Keratinocyte (primary cell): ENCODE measurements at regions not wholly inside any gene's neighbourhood (a gene's known extent, or its start where the extent isn't known, plus 50 kb on each side); places are given as distances from the start of the nearest gene placed in this dataset.

Source experiments
- DNase-seq: peaks from one replicate; pipeline ENCODE4 v3.0.0-alpha.2; 2011; ENCODE audit warnings: low read depth, missing footprints, low spot score
- FAIRE-seq: peaks from 2 replicates; lab custom pipeline; 2011; peaks lifted over from hg19 to GRCh38; lab: Jason Lieb, UNC
- H2AFZ ChIP-seq: 2 replicates; pipeline ENCODE4 v1.6.0; 2012; ENCODE audit warnings: low read length, control low read depth, inconsistent platforms; ENCODE audit not compliant: control insufficient read depth
- H3K27ac ChIP-seq: 2 replicates; pipeline ENCODE4 v1.5.1; 2011; ENCODE audit warnings: low read length; ENCODE audit not compliant: control insufficient read depth, insufficient read depth
- H3K27me3 ChIP-seq: 3 replicates; pipeline ENCODE4 v1.6.0; 2011; ENCODE audit warnings: low read length; ENCODE audit not compliant: control insufficient read depth, insufficient read depth; ENCODE audit errors: extremely low read depth
- H3K36me3 ChIP-seq, 2 experiments: 2 replicates in 1 of 2; 3 replicates in 1 of 2; pipeline ENCODE4 v1.5.1; 2011; ENCODE audit warnings: low read length in 2 of 2, mild to moderate bottlenecking in 1 of 2; ENCODE audit not compliant: control insufficient read depth in 2 of 2, insufficient read depth in 2 of 2; ENCODE audit errors: extremely low read depth in 1 of 2
- H3K4me1 ChIP-seq: 3 replicates; pipeline ENCODE4 v1.5.1; 2011; ENCODE audit warnings: low read length; ENCODE audit not compliant: control insufficient read depth, insufficient read depth; ENCODE audit errors: extremely low read depth
- H3K4me2 ChIP-seq: 3 replicates; pipeline ENCODE4 v1.6.0; 2011; ENCODE audit warnings: low read depth, low read length; ENCODE audit not compliant: control insufficient read depth, insufficient read depth; ENCODE audit errors: extremely low read depth
- H3K4me3 ChIP-seq, 3 experiments: fragments of 200-600 bp in 1 of 3; sonication (generic) in 1 of 3; 2 replicates in 2 of 3; 3 replicates in 1 of 3; pipeline ENCODE4 v1.5.1; 2011 to 2016; ENCODE audit warnings: low read length in 3 of 3, mild to moderate bottlenecking in 3 of 3, control low read depth in 2 of 3, inconsistent platforms in 1 of 3, low read depth in 1 of 3, mixed read lengths in 1 of 3, mixed run types in 1 of 3, moderate library complexity in 1 of 3; ENCODE audit not compliant: control insufficient read depth in 2 of 3, insufficient read depth in 2 of 3; ENCODE audit errors: extremely low read depth in 1 of 3
- H3K79me2 ChIP-seq: 2 replicates; pipeline ENCODE4 v1.6.0; 2012; ENCODE audit warnings: low read length; ENCODE audit not compliant: control insufficient read depth, insufficient read depth
- H3K9ac ChIP-seq: 3 replicates; pipeline ENCODE4 v1.6.0; 2011; ENCODE audit warnings: low read length; ENCODE audit not compliant: control insufficient read depth, insufficient read depth; ENCODE audit errors: extremely low read depth
- H3K9me1 ChIP-seq: 3 replicates; pipeline ENCODE4 v1.6.0; 2011; ENCODE audit warnings: low read length; ENCODE audit not compliant: control insufficient read depth, insufficient read depth; ENCODE audit errors: extremely low read depth
- H3K9me3 ChIP-seq: 2 replicates; pipeline ENCODE4 v1.5.1; 2012; ENCODE audit warnings: low read depth, low read length; ENCODE audit not compliant: control insufficient read depth
- H4K20me1 ChIP-seq: 3 replicates; pipeline ENCODE4 v1.6.0; 2011; ENCODE audit warnings: low read length; ENCODE audit not compliant: control insufficient read depth, insufficient read depth; ENCODE audit errors: extremely low read depth
- EZH2 ChIP-seq: IDR thresholded peaks from one replicate; pipeline ENCODE4 v1.6.1; 2012; ENCODE audit warnings: inconsistent platforms, mild to moderate bottlenecking, low read length, moderate library complexity
- dilution Hi-C: fragments of 300-500 bp; cut with MboI; formaldehyde crosslinking; loops from one replicate; pipeline ENCODE4 v1.7.0; 2020; ENCODE audit warnings: low sequenced_read_pairs; ENCODE audit not compliant: extremely low pct_ligation_motif_present
- TF ChIP-seq, protein P1 (sequence below), 3 experiments: IDR thresholded peaks in 1 of 3; conservative IDR thresholded peaks in 1 of 3; optimal IDR thresholded peaks in 1 of 3; 2 replicates in 2 of 3; 3 replicates in 1 of 3; pipeline versions ENCODE3 to v1.5.1; 2011; ENCODE audit warnings: low read length in 3 of 3, mild to moderate bottlenecking in 3 of 3, moderate library complexity in 2 of 3, control low read depth in 1 of 3, inconsistent platforms in 1 of 3; ENCODE audit not compliant: insufficient read depth in 2 of 3; ENCODE audit errors: extremely low read depth in 1 of 3

DNA sequence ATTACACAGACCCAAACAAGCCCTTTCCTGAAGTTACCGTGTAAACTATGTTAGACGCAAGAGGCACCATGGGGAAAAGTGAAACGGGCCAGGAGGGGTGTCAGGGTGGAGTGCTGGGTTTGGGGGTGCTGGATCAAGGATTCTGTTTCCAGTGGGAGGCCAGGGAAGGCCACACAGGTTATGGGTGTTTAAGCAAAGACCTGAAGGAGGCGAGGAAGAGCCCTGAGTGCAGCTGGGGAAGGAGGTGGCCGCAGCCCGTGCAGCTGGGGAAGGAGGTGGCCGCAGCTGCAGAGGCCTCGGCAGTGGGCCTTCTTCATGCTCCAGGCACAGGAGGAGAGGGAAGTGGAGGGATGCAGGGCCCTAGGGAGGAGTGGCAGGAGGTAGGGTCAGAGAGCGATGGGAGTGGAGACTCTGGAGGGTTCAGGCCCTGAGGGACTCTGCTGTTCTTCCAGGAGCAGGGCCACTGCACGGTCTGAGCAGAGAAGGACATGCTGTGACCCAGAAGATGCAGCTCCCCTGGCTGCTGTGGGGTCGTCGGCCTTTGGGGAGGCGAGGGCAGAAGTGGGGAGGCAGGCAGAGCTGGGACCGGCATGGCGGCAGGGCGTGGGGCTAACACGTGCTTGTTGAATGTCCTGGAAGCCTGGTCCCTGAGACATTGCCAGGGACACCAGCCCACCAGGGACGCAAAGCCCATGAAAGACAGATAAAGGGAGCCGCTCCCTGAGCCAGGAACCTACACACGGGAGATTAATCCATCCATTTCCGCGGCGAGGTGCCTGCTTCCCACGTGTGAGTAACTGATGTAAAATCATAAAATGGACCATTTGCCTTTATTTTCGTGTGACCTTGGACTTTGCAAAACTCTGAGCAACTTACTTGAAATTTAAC is 1049.1 kb downstream of the BRD1 start:
- dilution Hi-C loops: no loop called here
- no peaks in the 10 kb centered on the region for H3K79me2 ChIP-seq
- no peak for FAIRE-seq

DNA sequence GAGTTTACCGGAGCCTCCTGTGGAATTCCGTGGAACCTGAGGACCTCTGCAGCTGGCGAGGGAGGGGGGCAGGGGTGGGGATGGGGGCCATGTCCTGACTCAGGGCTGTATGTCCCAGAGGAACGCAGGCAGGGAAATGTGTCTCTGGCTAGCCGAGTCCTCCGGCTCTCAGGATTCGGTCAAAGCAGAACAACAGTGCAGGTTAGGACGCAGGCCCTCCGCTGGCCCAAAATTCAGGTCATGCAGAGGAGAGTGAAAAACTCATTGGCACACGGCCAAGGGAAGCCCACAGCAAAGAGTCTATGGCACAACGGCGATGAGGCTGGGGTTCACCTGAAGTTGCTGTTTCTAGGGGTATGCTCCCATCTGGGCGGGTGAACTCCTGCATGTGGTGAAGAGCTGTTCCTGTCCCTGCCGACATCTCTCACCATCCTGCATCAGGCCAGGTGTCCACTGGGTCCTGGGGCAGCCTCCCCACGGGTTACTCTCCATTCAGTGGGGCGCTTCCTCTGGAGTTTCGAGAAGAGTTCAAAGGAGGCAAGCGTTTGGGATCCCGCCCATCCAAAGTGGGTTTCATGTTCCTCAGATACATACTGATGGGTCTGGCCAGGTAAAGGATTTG is 1055.3 kb downstream of the BRD1 start:
- Histone ChIP-seq H3K9me1 (no peaks in the 10 kb centered on the region), H4K20me1 (no peaks in the 10 kb centered on the region), H3K27me3 (no peaks in the 10 kb centered on the region), H3K4me1 (no peaks in the 10 kb centered on the region), H3K27ac (no peak overlapping the region), H3K9me3 (peaks cover 1% of the 10 kb centered on the region), H3K4me3 (no peak overlapping the region), H2AFZ (no peak overlapping the region), H3K4me2 (no peak overlapping the region), H3K36me3 (no peaks in the 10 kb centered on the region), H3K9ac (no peak overlapping the region), H3K79me2 (no peaks in the 10 kb centered on the region)
- DNase-seq: no peak
- TF ChIP-seq, protein P1, sequence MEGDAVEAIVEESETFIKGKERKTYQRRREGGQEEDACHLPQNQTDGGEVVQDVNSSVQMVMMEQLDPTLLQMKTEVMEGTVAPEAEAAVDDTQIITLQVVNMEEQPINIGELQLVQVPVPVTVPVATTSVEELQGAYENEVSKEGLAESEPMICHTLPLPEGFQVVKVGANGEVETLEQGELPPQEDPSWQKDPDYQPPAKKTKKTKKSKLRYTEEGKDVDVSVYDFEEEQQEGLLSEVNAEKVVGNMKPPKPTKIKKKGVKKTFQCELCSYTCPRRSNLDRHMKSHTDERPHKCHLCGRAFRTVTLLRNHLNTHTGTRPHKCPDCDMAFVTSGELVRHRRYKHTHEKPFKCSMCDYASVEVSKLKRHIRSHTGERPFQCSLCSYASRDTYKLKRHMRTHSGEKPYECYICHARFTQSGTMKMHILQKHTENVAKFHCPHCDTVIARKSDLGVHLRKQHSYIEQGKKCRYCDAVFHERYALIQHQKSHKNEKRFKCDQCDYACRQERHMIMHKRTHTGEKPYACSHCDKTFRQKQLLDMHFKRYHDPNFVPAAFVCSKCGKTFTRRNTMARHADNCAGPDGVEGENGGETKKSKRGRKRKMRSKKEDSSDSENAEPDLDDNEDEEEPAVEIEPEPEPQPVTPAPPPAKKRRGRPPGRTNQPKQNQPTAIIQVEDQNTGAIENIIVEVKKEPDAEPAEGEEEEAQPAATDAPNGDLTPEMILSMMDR (optimal IDR thresholded peaks at IDR 0.05 in 1 of 3, IDR thresholded peaks at IDR 0.05 in 1 of 3, conservative IDR thresholded peaks at IDR 0.05 in 1 of 3; ENCODE audit: extremely low read depth in 1 of 3, insufficient read depth in 2 of 3, low read length in 3 of 3): no peak
- TF ChIP-seq EZH2: no peak
- dilution Hi-C loops: no loop called here
- FAIRE-seq: no peak

More for the DNA sequence above, 1049.1 kb downstream of the BRD1 start:
- no peak overlapping the region for H3K4me2 ChIP-seq
- H4K20me1 ChIP-seq: no peaks in the 10 kb centered on the region
- H3K4me3 ChIP-seq: no peak overlapping the region
- no peaks in the 10 kb centered on the region for H3K4me1 ChIP-seq
- H3K9ac ChIP-seq: no peak overlapping the region
- H2AFZ ChIP-seq: no peak overlapping the region
- no peak for DNase-seq
- no peak for TF ChIP-seq EZH2
- TF ChIP-seq, protein P1 (optimal IDR thresholded peaks at IDR 0.05 in 1 of 3, IDR thresholded peaks at IDR 0.05 in 1 of 3, conservative IDR thresholded peaks at IDR 0.05 in 1 of 3; ENCODE audit: extremely low read depth in 1 of 3, insufficient read depth in 2 of 3, low read length in 3 of 3): no peak
- H3K36me3 ChIP-seq: no peaks in the 10 kb centered on the region
- no peaks in the 10 kb centered on the region for H3K27me3 ChIP-seq
- H3K9me1 ChIP-seq: no peaks in the 10 kb centered on the region
- no peak overlapping the region for H3K27ac ChIP-seq
- H3K9me3 ChIP-seq: peaks cover 12% of the 10 kb centered on the region
